ENCODE measurements at regions not wholly inside any gene's neighbourhood (a gene's known extent, or its start where the extent isn't known, plus 50 kb on each side); places are given as distances from the start of the nearest gene placed in this dataset.
"Not testable (repeated sequence)": the region's sequence is repeated elsewhere in the genome, so short reads cannot be mapped to it uniquely, and the experiment has no call there.

GRCh38 chr9:19926774-19927173 lies 137.9 kb upstream of the SLC24A2 start:
- DNase-seq = no peak

GRCh38 chr9:19925674-19926503 lies 137.1 kb upstream of the SLC24A2 start:
- DNase-seq = peak; percentile 76

- no peak for DNase-seq
Observed at GRCh38 chr9:19924080-19924479, 135.2 kb upstream of the SLC24A2 start.

GRCh38 chr9:19922476-19923118 lies 133.8 kb upstream of the SLC24A2 start:
- peak; percentile 47 for DNase-seq

DNA sequence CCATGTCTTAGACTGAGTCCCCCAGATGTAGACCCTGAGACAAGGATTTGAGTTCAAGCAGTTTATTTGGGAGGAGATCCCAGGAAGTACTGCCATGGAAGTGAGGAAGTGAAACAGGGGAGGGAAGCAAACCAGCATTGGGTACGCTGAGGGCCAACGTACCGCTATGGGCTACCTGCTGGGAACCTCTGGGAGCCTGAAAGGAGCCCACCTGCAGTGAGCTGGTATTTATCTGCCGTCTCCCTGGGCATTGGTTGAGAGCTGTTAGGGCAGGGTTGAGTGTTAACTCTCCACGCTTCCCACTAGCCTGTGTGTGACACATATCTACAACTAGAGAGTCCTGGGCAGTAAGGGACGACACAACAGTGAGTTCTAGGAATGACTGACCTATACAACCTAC lies 131.6 kb upstream of the SLC24A2 start:
- no peak for DNase-seq

DNA sequence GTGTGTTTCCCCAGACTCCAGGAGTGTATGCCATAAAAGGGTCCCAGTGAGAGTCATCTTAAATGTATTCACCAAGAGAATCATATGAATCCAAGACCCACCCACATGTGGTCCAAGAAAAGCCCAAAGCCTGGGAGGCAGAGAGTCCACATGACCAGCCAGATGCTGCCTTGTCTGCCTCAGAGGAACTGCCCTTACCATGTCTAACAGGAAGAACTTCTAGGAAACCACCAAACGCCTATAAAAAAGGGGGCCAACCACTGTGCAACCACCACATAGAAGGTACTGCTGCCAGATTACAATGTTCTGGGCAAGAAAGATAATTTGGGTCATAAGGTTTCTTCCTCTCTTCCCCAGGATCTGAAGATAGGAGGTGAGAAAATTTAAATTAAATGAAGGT lies 129.8 kb upstream of the SLC24A2 start:
- DNase-seq = no peak

- no peak for DNase-seq
Observed at GRCh38 chr9:19914044-19914443, 125.2 kb upstream of the SLC24A2 start.

- no peak for DNase-seq
Observed at GRCh38 chr9:19913151-19913550, 124.3 kb upstream of the SLC24A2 start.

GRCh38 chr9:19903076-19903475 lies 114.2 kb upstream of the SLC24A2 start:
- DNase-seq = no peak

GRCh38 chr9:19901586-19901985 lies 112.7 kb upstream of the SLC24A2 start:
- DNase-seq = no peak

DNA sequence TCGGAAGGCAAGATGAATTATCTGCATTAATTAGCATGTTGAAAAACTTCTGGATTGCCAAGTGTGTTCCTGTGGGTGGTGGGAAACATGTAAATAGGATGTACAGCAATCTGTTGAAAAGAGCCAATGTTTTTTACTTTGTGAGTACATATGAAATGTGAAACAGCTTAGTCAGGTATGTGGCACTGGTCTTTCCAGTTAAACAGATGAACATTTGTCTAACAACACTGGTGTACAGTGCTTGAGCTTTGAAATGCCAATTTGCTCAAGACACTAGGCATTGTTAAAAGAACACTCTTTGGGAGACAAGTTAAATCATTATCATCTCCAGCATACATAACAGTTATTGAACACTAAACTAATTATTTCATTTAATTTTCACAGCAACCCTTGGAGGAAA lies 107.3 kb upstream of the SLC24A2 start:
- no peak for DNase-seq

GRCh38 chr9:19895578-19895977 lies 106.7 kb upstream of the SLC24A2 start:
- DNase-seq = not testable (repeated sequence)

- no peak for DNase-seq
Observed at GRCh38 chr9:19895006-19895405, 106.2 kb upstream of the SLC24A2 start.

DNA sequence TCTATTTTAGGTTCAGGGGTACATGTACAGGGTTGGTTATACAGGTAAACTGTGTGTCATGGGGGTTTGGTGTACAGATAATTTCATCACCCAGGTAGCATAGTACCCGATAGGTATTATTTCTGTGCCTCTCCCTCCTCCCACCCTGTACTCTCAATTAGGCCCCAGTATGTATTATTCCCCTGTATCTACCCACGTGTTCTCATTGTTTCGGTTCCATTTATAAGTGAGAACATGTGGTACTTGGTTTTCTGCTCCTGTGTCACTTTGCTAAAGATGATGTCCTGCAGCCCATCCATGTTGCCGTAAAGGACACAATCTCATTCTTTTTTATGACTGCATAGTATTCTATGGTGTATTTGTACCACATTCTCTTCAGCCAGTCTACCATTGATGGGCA lies 96.8 kb upstream of the SLC24A2 start:
- DNase-seq = no peak

DNA sequence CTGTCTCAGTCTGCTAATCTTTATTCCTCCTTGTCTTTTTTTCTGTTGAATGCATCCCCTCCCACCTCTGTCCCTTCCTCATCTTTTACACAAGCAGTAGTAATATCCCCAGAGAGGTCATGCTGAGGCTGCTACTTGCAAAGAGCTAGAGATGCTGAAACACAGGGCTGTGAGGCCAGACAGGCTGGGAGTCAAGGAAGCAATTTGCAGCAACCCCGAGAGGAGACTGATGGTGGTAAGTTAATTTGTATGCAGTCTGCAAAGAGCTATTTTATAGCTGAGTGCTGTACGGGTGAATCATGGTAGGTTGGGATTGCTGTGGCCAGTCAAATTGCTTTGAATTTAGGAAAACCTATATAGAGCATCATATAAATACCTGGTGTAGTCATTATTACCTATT lies 90.2 kb upstream of the SLC24A2 start:
- DNase-seq = no peak

DNA sequence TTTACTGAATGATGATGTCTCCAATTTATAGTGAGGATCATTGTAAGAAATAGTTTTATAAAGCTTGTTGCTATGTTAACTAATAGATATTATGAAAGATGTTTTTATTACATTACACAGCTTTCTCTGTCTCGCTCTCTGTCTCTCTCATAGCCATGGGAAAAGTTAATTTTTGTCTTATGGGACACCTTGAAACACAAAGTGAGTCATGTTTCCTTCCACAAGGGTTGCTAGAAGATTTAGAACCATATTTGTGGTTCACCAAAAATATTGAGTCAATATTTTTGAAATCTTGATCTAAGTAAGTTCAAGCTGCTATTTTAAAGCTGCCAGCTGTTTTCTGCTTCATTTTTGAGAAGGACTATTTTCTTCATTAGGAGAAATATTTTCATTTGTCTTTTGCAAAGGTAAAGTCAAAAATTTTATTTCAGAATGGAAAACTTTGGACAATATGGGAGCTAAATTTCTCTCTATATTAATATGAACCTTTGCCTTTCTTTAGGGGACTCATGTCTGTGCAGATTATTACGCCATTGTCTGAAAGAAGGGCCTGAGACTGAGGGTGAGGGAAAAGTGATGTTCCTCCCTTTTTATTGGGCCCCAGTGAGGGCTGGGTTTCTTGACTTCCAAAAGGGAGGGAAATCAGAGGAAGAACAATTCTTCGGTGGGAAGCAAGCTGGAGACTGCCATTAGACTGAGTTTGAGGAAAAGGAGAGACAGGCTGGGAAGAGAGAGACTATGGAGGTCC lies 87.9 kb upstream of the SLC24A2 start:
- DNase-seq = no peak

DNA sequence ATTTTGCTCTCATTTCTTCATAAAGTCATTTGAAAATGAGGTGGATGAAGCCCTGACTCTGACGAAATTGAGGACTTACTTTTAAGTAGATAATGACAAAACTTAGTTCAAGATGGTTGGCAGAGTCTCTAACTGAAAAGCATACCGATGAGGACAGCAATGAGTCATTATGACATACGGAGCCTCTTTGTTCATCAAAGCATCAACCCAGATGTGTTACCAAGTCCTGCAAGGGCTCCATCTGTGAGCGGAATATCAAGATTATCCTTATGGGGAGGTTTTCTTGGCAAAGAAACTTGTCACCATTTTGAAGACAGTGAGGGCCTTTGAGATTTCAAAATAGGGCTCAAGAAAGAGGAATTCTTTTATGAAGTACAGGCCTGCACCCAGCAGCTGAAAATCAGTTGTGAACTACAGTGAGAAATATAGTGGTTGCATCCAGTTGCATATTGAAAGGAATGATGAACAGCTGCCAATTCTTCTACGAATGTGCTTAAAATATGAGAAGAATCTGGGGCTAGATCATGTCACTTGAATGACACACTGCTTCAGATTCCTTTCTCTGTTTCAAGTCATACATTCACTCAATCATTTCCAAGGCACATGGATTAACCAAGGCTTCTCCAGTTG lies 86.6 kb upstream of the SLC24A2 start:
- no peak for DNase-seq

DNA sequence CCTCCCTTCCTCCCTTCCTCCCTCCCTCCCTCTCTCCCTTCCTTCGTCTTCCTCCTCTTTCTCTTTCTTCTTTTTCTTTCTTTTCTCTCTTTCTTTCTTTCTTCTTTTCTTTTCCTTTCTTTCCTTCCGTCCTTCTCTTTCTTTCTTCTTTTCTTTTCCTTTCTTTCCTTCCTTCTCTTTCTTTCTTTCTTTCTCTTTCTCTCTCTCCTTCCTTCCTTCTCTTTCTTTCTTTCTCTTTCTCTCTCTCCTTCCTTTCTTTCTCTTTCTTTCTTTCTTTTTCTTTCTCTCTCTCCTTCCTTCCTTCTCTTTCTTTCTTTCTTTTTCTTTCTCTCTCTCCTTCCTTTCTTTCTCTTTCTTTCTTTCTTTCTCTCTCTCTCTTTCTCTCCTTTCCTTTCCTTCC lies 84.4 kb upstream of the SLC24A2 start:
- DNase-seq = not testable (repeated sequence)

DNA sequence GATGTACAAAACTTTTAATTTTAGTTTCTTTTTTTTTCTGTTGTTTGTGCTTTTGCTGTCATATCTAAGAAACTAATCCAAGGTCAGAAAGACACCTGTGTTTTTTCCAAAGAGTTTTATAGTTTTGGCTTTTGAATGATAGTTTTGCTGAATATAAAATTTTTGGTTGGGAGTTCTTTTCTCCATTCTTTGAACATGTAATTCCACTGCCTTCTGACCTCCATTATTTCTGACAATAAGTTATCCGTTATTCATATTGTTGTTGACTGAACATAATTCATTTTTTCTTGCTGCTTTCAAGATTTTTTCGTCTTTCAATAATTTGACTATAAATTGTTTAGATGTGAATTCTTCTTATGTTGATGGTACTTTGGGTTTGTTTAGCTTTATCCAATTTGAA lies 82.2 kb upstream of the SLC24A2 start:
- DNase-seq = no peak

DNA sequence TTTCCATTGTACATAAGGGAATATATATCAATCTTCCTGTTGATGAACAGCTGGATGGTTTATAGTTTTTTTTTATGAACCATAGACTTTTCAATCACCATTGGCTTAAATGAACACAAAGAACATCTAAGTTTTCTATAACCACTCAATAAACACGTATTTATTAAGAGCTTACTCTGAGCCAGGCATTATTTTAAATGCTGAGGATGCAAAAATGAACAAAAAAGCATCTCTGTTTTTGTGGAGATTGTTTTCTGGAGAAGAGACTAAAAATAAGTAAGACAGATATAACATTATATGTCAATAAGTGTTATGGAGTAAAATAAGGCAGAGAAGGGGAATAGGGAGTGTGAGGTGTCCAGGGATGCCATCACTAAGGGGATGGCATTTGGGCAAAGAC lies 52.1 kb upstream of the SLC24A2 start:
- no peak for DNase-seq

Data from NCI-H2081 treated with DMSO at 0.1 percent for 48 hours (cell line).